Heart left ventricle (tissue), 13 donors: ENCODE measurements at regions not wholly inside any gene's neighbourhood (a gene's known extent, or its start where the extent isn't known, plus 50 kb on each side); places are given as distances from the start of the nearest gene placed in this dataset.

Source experiments
- POLR2A ChIP-seq, 2 donors: fragments of 450-650 bp; IDR thresholded peaks; one replicate each; pipeline ENCODE4 v1.6.1; 2017; ENCODE audit warnings: antibody characterized with exemption in 2 of 2, mild to moderate bottlenecking in 2 of 2, moderate library complexity in 2 of 2
- TF ChIP-seq, protein P1 (sequence below), 12 donors: fragments of 200-600 bp; sonication (generic) in 4 of 12; IDR thresholded peaks; one replicate each; pipeline versions ENCODE4 v1.5.0 to v1.8.0; 2018 to 2022; ENCODE audit warnings: antibody characterized with exemption in 12 of 12, mild to moderate bottlenecking in 5 of 12
- donor health status: ischemic (EF 13 %, LVEDD 7.1; RV severe dilation, severe dysfunction).
- donor health status: DM: no; HTN: yes; CAD: no.
- donor health status: DM: no; HTN: no; CAD: no.
- donor health status: ischemic (EF 25% LVEDD 6.9; RV normal size, moderate dysfunction).
- donor health status: ischemic (EF 25% LVEDD 5.7; RV mildly dilated, moderate dysfunction).
- donor health status: ischemic (EF 35%, LVEDD 5.7; RV mildly dilated, moderate dysfunction).
- donor health status: nonischemic (EF 11% LVEDD 7.7; RV severe dilation, severe dysfunction).
- donor health status: DM: yes; HTN: yes; CAD: no.
- donor health status: PGD.
- donor health status: ischemic (EF 29% LVEDD 5.4; RV normal size, mild dysfunction).
- donor health status: nonischemic (EF 23%, LVEDD 6.1; RV moderate dilation, normal function).

DNA sequence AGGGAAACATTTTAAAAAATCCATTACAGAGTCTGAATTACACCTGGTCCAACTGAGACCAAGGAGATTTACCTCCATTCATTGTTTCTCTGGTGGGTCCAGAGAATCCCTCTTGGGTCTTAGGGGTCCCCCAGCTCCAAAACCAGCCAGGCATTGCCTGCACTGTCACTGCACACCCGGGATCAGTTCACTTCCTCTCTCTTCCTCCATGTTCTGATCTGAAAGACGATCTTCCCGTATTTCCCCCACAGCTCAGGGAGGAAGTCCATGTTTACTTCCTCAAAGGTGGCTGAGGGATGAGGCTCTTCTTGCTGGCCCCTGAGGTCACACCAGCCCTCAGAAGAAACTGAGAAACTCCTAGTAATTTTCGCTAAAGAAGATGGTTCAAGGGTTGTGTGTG lies 159.7 kb downstream of the BMP7 start:
- TF ChIP-seq, protein P1, sequence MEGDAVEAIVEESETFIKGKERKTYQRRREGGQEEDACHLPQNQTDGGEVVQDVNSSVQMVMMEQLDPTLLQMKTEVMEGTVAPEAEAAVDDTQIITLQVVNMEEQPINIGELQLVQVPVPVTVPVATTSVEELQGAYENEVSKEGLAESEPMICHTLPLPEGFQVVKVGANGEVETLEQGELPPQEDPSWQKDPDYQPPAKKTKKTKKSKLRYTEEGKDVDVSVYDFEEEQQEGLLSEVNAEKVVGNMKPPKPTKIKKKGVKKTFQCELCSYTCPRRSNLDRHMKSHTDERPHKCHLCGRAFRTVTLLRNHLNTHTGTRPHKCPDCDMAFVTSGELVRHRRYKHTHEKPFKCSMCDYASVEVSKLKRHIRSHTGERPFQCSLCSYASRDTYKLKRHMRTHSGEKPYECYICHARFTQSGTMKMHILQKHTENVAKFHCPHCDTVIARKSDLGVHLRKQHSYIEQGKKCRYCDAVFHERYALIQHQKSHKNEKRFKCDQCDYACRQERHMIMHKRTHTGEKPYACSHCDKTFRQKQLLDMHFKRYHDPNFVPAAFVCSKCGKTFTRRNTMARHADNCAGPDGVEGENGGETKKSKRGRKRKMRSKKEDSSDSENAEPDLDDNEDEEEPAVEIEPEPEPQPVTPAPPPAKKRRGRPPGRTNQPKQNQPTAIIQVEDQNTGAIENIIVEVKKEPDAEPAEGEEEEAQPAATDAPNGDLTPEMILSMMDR (IDR thresholded peaks at IDR 0.05), result no peak
- no peak for TF ChIP-seq POLR2A (IDR thresholded peaks at IDR 0.05)
